IMR-90 (cell line): ENCODE measurements at regions not wholly inside any gene's neighbourhood (a gene's known extent, or its start where the extent isn't known, plus 50 kb on each side); places are given as distances from the start of the nearest gene placed in this dataset.

Experiments used
- BHLHE40 ChIP-seq: fragments of 150-350 bp; IDR thresholded peaks from 2 replicates; pipeline ENCODE4 v1.6.1; 2016; ENCODE audit warnings: mild to moderate bottlenecking, low read depth, low read length
- CEBPB ChIP-seq: IDR thresholded peaks from 2 replicates; pipeline ENCODE4 v1.6.1; 2012; ENCODE audit warnings: low read depth, low read length, improper control_type of control experiment
- CTCF ChIP-seq: conservative IDR thresholded peaks from 2 replicates; pipeline ENCODE4 v1.5.1; 2012; ENCODE audit warnings: mild to moderate bottlenecking, low read depth, low read length, improper control_type of control experiment
- MAFK ChIP-seq: IDR thresholded peaks from 2 replicates; pipeline ENCODE4 v1.6.1; 2012; ENCODE audit warnings: low read depth, low read length, improper control_type of control experiment
- MXI1 ChIP-seq: IDR thresholded peaks from 2 replicates; pipeline ENCODE4 v1.6.1; 2012; ENCODE audit warnings: low read depth, mild to moderate bottlenecking, low read length, moderate library complexity, borderline replicate concordance
- POLR2A ChIP-seq: IDR thresholded peaks from 2 replicates; pipeline ENCODE4 v1.6.1; 2012; ENCODE audit warnings: mild to moderate bottlenecking, low read depth, low read length
- RAD21 ChIP-seq: IDR thresholded peaks from 2 replicates; pipeline ENCODE4 v1.6.1; 2012; ENCODE audit warnings: low read length, improper control_type of control experiment
- RCOR1 ChIP-seq: IDR thresholded peaks from 2 replicates; pipeline ENCODE4 v1.6.1; 2012; ENCODE audit warnings: mild to moderate bottlenecking, low read length, improper control_type of control experiment; ENCODE audit not compliant: insufficient replicate concordance
- RFX5 ChIP-seq: IDR thresholded peaks from 2 replicates; pipeline ENCODE4 v1.8.0; 2012; ENCODE audit warnings: low read depth, mild to moderate bottlenecking, low read length, moderate library complexity

GRCh38 chr2:4973973-4974372 is 718.2 kb upstream of the SOX11 start:
- TF ChIP-seq CTCF: no peak
- no peak for TF ChIP-seq CEBPB
- TF ChIP-seq MXI1: no peak
- no peak for TF ChIP-seq POLR2A
- no peak for TF ChIP-seq BHLHE40
- no peak for TF ChIP-seq RCOR1
- TF ChIP-seq RAD21: no peak
- TF ChIP-seq RFX5: no peak
- no peak for TF ChIP-seq MAFK
